GM12891 (cell line): ENCODE measurements at regions not wholly inside any gene's neighbourhood (a gene's known extent, or its start where the extent isn't known, plus 50 kb on each side); places are given as distances from the start of the nearest gene placed in this dataset.

Experiments
- POLR2A ChIP-seq: IDR thresholded peaks from 2 replicates; pipeline ENCODE4 v1.6.1; 2011; ENCODE audit warnings: low read depth, low read length, control low read depth
- POLR2AphosphoS5 ChIP-seq: IDR thresholded peaks from 2 replicates; pipeline ENCODE4 v1.6.1; 2011; ENCODE audit warnings: low read depth, low read length, control low read depth
- SPI1 ChIP-seq: IDR thresholded peaks from 2 replicates; pipeline ENCODE4 v1.6.1; 2011; ENCODE audit warnings: low read depth, low read length, control low read depth
- TAF1 ChIP-seq: IDR thresholded peaks from 2 replicates; pipeline ENCODE4 v1.6.1; 2011; ENCODE audit warnings: low read depth, low read length, control low read depth

DNA sequence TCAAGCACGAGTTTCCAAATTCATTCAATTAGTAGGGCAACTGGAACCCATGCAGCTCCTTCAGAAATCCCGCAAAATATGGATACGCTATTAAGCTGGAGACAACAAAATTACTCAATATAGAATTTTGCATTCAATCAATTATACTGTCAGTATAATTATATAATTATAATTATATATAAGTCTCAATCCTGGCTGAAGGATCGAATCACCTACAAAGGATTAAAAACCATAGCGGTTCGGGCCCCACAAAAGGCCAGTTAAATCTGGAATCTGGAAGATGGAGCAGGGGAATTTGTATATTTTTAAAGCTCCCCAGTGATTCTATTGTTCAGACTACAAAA lies 55.7 kb downstream of the FHIP2A start:
- no peak for TF ChIP-seq POLR2A
- no peak for TF ChIP-seq POLR2AphosphoS5
- no peak for TF ChIP-seq TAF1
- TF ChIP-seq SPI1: no peak
